Activated T-helper 1 cell treated with anti-CD3 and anti-CD28 coated beads, Interleukin-12 subunit alpha, Interleukin-12 subunit beta, Interleukin-2, Interleukin-4 antibody, amounts not matched to agents 30 ng/mL and 10 ng/mL and 1 ng/mL, durations not matched to agents 14 hours and 24 hours and 36 hours (primary cell): ENCODE measurements at regions not wholly inside any gene's neighbourhood (a gene's known extent, or its start where the extent isn't known, plus 50 kb on each side); places are given as distances from the start of the nearest gene placed in this dataset.
"Not testable (repeated sequence)": the region's sequence is repeated elsewhere in the genome, so short reads cannot be mapped to it uniquely, and the experiment has no call there.

Experiments
- DNase-seq: peaks from one replicate; pipeline ENCODE4 v3.0.0; 2021; ENCODE audit warnings: low spot score
- H3K27ac Mint-ChIP-seq: one replicate; pipeline ENCODE4 v1.8.0; 2021; ENCODE audit warnings: mild to moderate bottlenecking, mixed read lengths
- H3K27me3 Mint-ChIP-seq: one replicate; pipeline ENCODE4 v1.8.0; 2022; ENCODE audit warnings: mild to moderate bottlenecking, moderate library complexity, mixed read lengths; ENCODE audit not compliant: insufficient read depth
- H3K36me3 Mint-ChIP-seq: one replicate; pipeline ENCODE4 v1.8.0; 2021; ENCODE audit warnings: low read depth, mixed read lengths
- H3K4me1 Mint-ChIP-seq: one replicate; pipeline ENCODE4 v1.8.0; 2021; ENCODE audit warnings: low read depth, mixed read lengths
- H3K4me3 Mint-ChIP-seq: one replicate; pipeline ENCODE4 v1.8.0; 2021; ENCODE audit warnings: mild to moderate bottlenecking, moderate library complexity, mixed read lengths
- H3K9me3 Mint-ChIP-seq: one replicate; pipeline ENCODE4 v1.8.0; 2021; ENCODE audit warnings: mixed read lengths
- intact Hi-C: fragments of 100-400 bp; cut with micrococcal nuclease; formaldehyde crosslinking; loops from one replicate; pipeline ENCODE4 v1.15.1; 2024

DNA sequence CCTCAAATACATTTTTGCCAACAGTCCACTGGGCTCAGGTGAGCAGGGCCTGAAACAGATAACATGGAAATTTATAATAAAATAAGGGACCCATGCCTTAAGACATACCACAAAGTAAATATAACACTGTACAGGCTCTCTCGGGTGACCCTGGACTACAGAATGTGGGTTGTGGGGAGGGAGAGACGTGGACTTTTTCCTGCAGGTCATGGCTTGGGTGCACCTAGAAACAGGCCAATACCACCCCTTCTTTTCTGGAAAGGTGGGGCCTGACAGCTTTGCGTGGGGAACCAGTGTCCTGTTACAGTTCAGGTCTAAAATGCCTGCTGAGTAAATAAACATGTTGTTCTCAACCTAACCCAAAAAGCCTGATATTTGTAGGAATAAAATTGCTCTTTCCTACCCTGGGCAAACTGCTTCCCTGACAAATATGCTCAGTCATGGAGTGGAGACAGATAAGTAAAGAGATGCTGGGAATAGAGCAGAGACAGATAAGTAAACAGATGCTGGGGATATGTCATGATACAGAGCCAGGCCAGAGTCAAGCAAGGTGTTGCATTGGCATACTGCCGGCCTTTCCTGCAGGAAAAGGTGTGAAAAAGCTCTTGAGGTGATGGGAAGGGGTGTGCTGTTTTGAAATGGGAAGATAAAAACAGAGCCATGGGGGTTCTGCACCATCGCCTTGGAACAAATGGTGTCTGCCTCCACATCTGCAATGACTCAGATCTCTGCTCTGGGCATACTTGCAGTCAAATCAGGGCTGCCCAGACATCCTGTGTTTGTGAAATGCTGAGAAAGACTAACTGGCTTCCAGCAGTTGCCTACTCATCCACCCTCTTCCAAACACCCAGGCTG lies 535.6 kb downstream of the KCNJ18 start:
- not testable (repeated sequence) for H3K36me3 Mint-ChIP-seq

DNA sequence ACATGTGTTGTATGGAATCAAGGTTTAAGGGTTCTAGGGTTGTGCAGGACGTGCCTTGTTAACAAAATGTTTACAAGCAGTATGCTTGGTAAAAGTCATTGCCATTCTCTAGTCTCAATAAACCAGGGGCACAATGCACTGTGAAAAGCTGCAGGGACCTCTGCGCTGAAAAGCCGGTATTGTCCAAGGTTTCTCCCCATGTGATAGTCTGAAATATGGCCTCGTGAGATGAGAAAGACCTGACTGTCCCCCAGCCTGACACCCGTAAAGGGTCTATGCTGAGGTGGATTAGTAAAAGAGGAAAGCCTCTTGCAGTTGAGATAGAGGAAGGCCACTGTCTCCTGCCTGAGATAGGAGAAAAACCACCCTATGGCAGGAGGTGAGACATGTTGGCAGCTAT lies 537.5 kb downstream of the KCNJ18 start:
- H3K4me1 Mint-ChIP-seq, H3K27ac Mint-ChIP-seq, DNase-seq, H3K36me3 Mint-ChIP-seq, H3K27me3 Mint-ChIP-seq, H3K4me3 Mint-ChIP-seq, intact Hi-C loops: not testable (repeated sequence)
- H3K9me3 Mint-ChIP-seq: peaks cover 37% of the 10 kb centered on the region

More for the DNA sequence above, 535.6 kb downstream of the KCNJ18 start:
- H3K27me3 Mint-ChIP-seq, DNase-seq, H3K4me1 Mint-ChIP-seq, H3K27ac Mint-ChIP-seq, H3K4me3 Mint-ChIP-seq, intact Hi-C loops: not testable (repeated sequence)
- peaks cover 34% of the 10 kb centered on the region for H3K9me3 Mint-ChIP-seq

DNA sequence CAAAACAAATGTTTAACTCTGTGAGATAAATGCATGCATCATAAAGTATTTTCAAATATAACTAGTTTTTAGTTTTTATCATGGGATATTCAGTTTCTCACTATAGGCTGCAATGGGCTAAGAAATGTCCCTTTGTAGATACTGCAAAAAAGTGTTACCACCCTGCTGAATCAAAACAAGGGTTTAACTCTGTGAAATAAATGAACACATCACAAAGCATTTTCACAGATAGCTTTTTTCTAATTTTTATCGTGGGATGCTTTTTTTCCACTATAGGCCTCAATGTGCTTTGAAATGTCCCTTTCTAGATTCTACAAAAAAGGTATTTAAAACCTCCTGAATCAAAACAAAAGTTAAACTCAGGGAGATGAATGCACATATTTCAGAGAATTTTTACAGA lies 541.1 kb downstream of the KCNJ18 start:
- intact Hi-C loops: no loop called here
- Mint-ChIP-seq H3K36me3 (no peaks in the 10 kb centered on the region), H3K27me3 (no peaks in the 10 kb centered on the region)

DNA sequence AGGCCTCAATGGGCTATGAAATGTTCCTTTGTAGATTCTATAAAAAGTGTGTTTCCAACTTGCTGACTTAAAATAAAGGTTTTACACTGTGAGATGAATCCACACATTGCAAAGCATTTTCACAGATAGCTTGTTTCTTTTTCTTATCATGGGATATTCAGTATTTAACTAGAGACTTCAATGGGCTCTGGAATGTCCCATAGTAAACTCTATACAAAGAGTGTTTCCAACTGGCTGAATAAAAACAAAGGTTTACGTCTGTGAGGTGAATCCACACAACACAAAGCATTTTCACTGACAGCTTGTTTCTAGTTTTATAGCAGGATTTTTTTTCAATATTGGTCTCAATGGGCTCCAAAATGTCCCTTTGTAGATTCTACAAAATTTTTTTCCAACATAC lies 550.1 kb downstream of the KCNJ18 start:
- H3K27me3 Mint-ChIP-seq: no peaks in the 10 kb centered on the region
- DNase-seq: no peak
- intact Hi-C loops: no loop called here
- H3K9me3 Mint-ChIP-seq: peaks cover 21% of the 10 kb centered on the region
- no peaks in the 10 kb centered on the region for H3K4me1 Mint-ChIP-seq
- H3K4me3 Mint-ChIP-seq: no peak overlapping the region
- no peaks in the 10 kb centered on the region for H3K36me3 Mint-ChIP-seq
- no peak overlapping the region for H3K27ac Mint-ChIP-seq

More for the DNA sequence above, 541.1 kb downstream of the KCNJ18 start:
- H3K4me1 Mint-ChIP-seq: no peaks in the 10 kb centered on the region
- no peak overlapping the region for H3K4me3 Mint-ChIP-seq
- H3K27ac Mint-ChIP-seq: no peak overlapping the region
- no peak for DNase-seq
- peaks cover 26% of the 10 kb centered on the region for H3K9me3 Mint-ChIP-seq

DNA sequence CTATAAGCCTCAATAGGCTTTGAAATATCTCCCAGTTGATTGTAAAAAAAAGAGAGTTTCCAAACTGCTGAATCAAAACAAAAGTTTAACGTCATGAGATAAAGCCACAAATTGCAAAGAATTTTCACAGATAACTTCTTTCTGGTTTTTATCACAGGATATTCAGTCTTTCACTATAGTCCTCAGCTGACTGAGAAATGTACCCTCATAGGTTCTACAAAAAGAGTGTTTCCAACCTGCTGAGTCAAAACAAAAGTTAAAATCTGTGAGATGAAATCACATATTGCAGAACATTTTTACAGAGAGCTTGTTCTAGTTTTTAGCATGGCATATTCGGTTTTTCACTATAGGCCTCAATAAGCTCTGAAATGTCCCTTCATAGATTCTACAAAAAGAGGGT lies 559.2 kb downstream of the KCNJ18 start:
- intact Hi-C loops: no loop called here
- Mint-ChIP-seq H3K36me3 (no peaks in the 10 kb centered on the region), H3K27ac (no peak overlapping the region), H3K4me3 (no peak overlapping the region), H3K27me3 (no peaks in the 10 kb centered on the region), H3K9me3 (peaks cover 4% of the 10 kb centered on the region), H3K4me1 (no peaks in the 10 kb centered on the region)
- DNase-seq: no peak

DNA sequence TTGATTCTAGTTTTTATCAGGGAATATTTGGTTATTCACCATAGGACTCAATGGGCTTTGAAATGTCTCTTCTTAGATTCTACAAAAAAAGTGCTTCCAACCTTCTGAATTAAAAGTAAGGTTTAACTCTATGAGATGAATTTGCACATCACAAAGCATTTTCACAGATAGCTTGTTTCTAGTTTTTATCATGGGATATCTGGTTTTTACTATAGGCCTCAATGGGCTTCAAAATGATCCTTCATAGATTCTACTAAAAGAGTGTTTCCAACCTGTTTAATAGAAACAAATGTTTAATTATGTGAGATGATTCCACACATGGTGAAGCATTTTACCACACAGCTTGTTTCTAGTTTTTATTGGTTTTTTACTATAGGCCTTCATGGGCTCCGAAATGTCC lies 560.7 kb downstream of the KCNJ18 start:
- H3K36me3 Mint-ChIP-seq: no peaks in the 10 kb centered on the region
- no peak for DNase-seq
- H3K27ac Mint-ChIP-seq: no peak overlapping the region
- no peak overlapping the region for H3K4me3 Mint-ChIP-seq
- no peaks in the 10 kb centered on the region for H3K4me1 Mint-ChIP-seq
- no peaks in the 10 kb centered on the region for H3K27me3 Mint-ChIP-seq
- intact Hi-C loops: no loop called here
- H3K9me3 Mint-ChIP-seq: peaks cover 4% of the 10 kb centered on the region

DNA sequence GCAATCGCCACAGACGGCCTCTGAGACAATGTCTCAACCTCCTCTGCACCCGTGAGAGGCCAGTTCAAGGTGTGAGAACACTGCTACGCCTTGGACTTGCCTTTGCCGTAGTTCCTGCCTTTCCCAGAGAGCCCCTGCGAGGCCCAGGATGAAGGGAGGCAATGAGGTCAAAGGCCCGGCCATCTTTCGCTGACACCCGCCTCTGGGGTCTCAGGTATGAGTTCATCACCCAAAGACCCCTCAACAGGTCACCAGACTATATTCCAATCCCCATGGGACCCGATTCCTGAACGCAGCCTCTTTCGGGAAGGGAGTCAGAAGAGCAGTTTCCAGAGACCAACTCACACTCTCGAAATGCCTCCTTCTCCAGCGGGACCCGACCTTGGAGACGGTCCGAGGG lies 573.5 kb downstream of the KCNJ18 start:
- intact Hi-C loops: no loop called here
- H3K27me3 Mint-ChIP-seq: peaks cover 2% of the 10 kb centered on the region

DNA sequence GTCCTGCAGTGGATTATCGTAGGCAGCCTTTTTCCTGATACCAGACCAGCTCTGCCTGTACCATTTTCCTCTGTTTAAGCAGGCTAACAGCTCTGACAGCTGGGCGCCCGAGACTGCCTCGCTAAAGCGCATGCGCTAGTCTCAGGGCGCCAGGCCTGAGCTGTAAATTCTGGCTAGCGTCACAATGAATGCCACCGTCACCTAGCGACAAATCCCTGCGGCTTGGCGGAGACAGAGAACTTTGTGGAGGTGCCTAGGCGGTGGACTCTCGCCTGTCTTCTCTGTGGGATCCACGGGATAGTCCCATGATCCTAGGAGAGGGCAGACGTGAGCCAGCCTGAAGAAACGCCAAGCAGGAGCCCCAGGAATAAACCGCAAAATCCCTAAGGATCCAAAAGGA lies 573.9 kb downstream of the KCNJ18 start:
- H3K9me3 Mint-ChIP-seq: peaks cover 11% of the 10 kb centered on the region
- no peak overlapping the region for H3K4me3 Mint-ChIP-seq
- H3K36me3 Mint-ChIP-seq: no peaks in the 10 kb centered on the region
- peaks cover 2% of the 10 kb centered on the region for H3K27me3 Mint-ChIP-seq
- H3K27ac Mint-ChIP-seq: no peak overlapping the region
- no peaks in the 10 kb centered on the region for H3K4me1 Mint-ChIP-seq
- intact Hi-C loops: no loop called here
- no peak for DNase-seq

More for the DNA sequence above, 573.5 kb downstream of the KCNJ18 start:
- DNase-seq: no peak
- no peak overlapping the region for H3K27ac Mint-ChIP-seq
- no peak overlapping the region for H3K4me3 Mint-ChIP-seq
- H3K36me3 Mint-ChIP-seq: no peaks in the 10 kb centered on the region
- H3K9me3 Mint-ChIP-seq: peaks cover 15% of the 10 kb centered on the region
- no peaks in the 10 kb centered on the region for H3K4me1 Mint-ChIP-seq

DNA sequence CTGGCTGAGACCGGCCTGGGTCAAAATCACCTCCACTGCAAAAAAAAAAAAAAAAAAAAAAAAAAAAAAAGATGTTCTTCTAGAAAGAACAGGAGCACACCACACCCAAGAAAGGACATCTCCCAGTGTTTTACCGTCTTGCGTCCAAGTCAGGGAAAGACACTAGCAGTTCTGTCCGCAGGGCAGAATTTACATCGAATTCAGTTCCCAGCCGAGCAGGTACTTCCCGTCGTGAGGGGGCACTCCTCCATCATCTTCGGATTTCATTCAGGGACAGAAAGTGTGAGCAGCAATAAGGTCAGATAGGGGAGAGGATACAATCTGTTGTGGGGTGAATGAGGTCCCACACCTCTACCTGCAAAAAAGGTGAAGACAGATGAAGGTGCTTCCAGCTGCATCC lies 574.7 kb downstream of the KCNJ18 start:
- H3K27ac Mint-ChIP-seq: no peak overlapping the region
- no peaks in the 10 kb centered on the region for H3K36me3 Mint-ChIP-seq
- no peak overlapping the region for H3K4me3 Mint-ChIP-seq
- intact Hi-C loops: no loop called here
- peaks cover 2% of the 10 kb centered on the region for H3K27me3 Mint-ChIP-seq
- H3K4me1 Mint-ChIP-seq: no peaks in the 10 kb centered on the region
- H3K9me3 Mint-ChIP-seq: peaks cover 16% of the 10 kb centered on the region
- no peak for DNase-seq

DNA sequence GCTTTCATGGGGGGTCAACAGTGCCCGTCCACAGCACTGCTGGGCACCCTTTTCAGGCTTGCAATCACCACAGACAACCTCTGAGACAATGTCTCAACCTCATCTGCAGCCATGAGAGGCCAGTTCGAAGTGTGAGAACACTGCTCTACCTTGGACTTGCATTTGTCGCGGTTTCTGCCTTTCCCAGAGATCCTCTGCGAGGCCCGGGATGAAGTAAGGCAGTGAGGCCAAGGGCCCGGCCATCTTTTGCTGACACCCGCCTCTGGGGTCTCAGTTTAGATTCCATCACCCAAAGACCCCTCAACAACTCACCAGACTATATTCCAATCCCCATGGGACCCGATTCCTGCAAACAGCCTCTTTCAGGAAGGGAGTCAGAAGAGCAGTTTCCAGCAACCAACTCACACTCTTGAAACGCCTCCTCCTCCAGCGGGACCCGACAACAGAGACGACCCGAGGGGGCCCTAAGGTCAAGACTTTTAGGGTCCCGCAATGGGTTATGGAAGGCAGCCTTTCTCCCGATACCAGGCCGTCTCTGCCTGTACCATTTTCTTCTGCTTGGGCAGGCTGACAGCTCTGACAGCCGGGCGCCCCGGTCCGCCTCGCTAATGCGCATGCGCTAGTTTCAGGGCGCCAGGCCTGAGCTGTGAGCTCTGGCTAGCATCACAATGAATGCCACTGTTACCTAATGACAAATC lies 576.0 kb downstream of the KCNJ18 start:
- Mint-ChIP-seq H3K27me3 (peaks cover 2% of the 10 kb centered on the region), H3K4me3 (no peak overlapping the region), H3K4me1 (no peaks in the 10 kb centered on the region), H3K9me3 (peaks cover 21% of the 10 kb centered on the region), H3K27ac (no peak overlapping the region), H3K36me3 (no peaks in the 10 kb centered on the region)
- intact Hi-C loops: no loop called here
- DNase-seq: no peak

DNA sequence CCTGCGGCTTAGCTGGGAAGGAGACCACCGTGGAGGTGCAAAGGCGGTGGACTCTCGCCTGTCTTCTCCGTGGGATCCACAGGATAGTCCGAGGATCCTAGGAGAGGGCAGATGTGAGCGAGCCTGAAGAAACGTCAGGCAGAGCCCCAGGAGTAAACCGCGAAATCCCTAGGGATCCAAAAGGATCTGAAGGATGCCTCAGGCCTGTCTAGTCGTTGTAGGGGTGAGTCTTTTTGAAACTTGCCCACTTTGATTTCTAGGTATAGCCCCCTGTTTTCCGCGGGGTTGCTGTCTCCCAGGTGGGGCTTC lies 576.5 kb downstream of the KCNJ18 start:
- Mint-ChIP-seq H3K4me1 (no peaks in the 10 kb centered on the region), H3K36me3 (no peaks in the 10 kb centered on the region), H3K9me3 (peaks cover 21% of the 10 kb centered on the region), H3K4me3 (no peak overlapping the region), H3K27ac (no peak overlapping the region), H3K27me3 (peaks cover 2% of the 10 kb centered on the region)
- no peak for DNase-seq
- intact Hi-C loops: no loop called here

DNA sequence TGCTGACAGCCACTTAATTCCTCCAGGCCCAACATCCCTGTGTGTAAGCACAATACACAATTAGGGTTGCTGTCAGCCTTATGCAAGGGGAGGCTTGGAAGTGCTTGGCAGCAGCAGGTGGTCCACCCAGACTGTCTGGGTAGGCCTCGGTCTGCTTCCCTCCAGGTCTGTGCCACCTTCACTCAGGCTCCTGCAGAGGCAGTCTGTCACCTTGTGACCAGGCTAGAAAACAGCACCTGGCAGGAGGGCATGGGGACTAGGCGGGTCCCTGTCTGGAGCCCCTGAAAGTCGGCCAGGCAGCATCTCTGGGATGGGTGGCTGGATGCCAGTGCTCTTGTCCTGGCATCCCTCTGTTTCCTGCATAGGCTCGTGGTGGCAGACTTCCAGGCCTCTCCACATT lies 578.1 kb downstream of the KCNJ18 start:
- peaks cover 2% of the 10 kb centered on the region for H3K27me3 Mint-ChIP-seq
- DNase-seq: no peak
- no peaks in the 10 kb centered on the region for H3K4me1 Mint-ChIP-seq
- intact Hi-C loops: no loop called here
- no peak overlapping the region for H3K4me3 Mint-ChIP-seq
- no peak overlapping the region for H3K27ac Mint-ChIP-seq
- no peaks in the 10 kb centered on the region for H3K36me3 Mint-ChIP-seq
- peaks cover 27% of the 10 kb centered on the region for H3K9me3 Mint-ChIP-seq

DNA sequence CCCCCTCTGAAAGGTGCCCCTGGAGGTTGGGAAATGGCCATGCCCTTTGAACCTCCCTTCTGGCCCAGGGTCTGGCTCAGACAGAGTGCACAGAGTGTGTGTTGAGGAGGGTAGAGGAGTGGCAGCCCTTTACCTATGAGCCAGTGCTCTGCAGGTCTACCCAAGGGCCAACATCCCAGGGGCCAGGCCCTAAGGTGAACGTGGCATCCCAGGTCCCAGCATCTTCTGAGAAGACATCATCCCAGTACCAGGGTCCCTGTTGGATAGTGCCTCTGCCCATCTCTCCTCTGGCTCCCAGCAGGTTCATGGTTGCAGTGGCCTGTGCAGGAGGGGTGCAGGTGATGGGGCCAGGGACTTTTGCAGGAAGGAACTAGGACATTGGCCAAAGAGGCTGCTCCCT lies 578.5 kb downstream of the KCNJ18 start:
- peaks cover 31% of the 10 kb centered on the region for H3K9me3 Mint-ChIP-seq
- DNase-seq, H3K27me3 Mint-ChIP-seq, H3K4me3 Mint-ChIP-seq, intact Hi-C loops, H3K4me1 Mint-ChIP-seq, H3K27ac Mint-ChIP-seq, H3K36me3 Mint-ChIP-seq: not testable (repeated sequence)
